CD14-positive monocyte (primary cell): ENCODE measurements at regions not wholly inside any gene's neighbourhood (a gene's known extent, or its start where the extent isn't known, plus 50 kb on each side); places are given as distances from the start of the nearest gene placed in this dataset.
A peak's percentile ranks its signal among the peaks of the same experiment; 100 is the strongest.

ENCODE experiments used
- DNase-seq, 3 donors: peaks; one replicate each; pipeline ENCODE4 v3.0.0-alpha.2; 2011 to 2022
- H2AFZ ChIP-seq: 2 replicates; pipeline ENCODE4 v1.6.0; 2012; ENCODE audit warnings: mild to moderate bottlenecking, low read depth, low read length, inconsistent platforms; ENCODE audit not compliant: insufficient read depth, poor library complexity, severe bottlenecking
- H3K27ac ChIP-seq, 2 donors: 1 replicate in 1 of 2; 2 replicates in 1 of 2; pipeline ENCODE4 v1.5.1; 2012 to 2013; ENCODE audit warnings: low read length in 2 of 2, control low read depth in 1 of 2, inconsistent platforms in 1 of 2, low read depth in 1 of 2, mild to moderate bottlenecking in 1 of 2
- H3K27me3 ChIP-seq, 2 donors: one replicate each; pipeline versions ENCODE4 v1.6.0 to v1.6.1; 2011 to 2013; ENCODE audit warnings: low read length in 2 of 2; ENCODE audit not compliant: control insufficient read depth in 2 of 2, insufficient read depth in 2 of 2
- H3K36me3 ChIP-seq, 2 donors: replicated peaks in 1 of 2; 1 replicate in 1 of 2; 2 replicates in 1 of 2; pipeline versions ENCODE4 v1.5.1 to v1.6.1; 2012 to 2013; ENCODE audit warnings: low read length in 2 of 2, control low read depth in 1 of 2, inconsistent platforms in 1 of 2, mild to moderate bottlenecking in 1 of 2; ENCODE audit not compliant: insufficient read depth in 2 of 2, control insufficient read depth in 1 of 2
- H3K4me1 ChIP-seq, 2 donors: 1 replicate in 1 of 2; 2 replicates in 1 of 2; pipeline versions ENCODE4 v1.5.1 to v1.6.1; 2012 to 2013; ENCODE audit warnings: low read length in 2 of 2, control low read depth in 1 of 2, inconsistent platforms in 1 of 2, mild to moderate bottlenecking in 1 of 2, moderate library complexity in 1 of 2; ENCODE audit not compliant: insufficient read depth in 2 of 2, control insufficient read depth in 1 of 2
- H3K4me2 ChIP-seq: replicated peaks from 2 replicates; pipeline ENCODE3; 2012; ENCODE audit warnings: low read length, moderate library complexity, mild to moderate bottlenecking; ENCODE audit not compliant: poor library complexity, severe bottlenecking; ENCODE audit errors: extremely low read depth
- H3K4me3 ChIP-seq, 3 experiments: fragments of 200-600 bp in 1 of 3; sonication (generic) in 1 of 3; replicated peaks in 1 of 3; 1 replicate in 2 of 3; 2 replicates in 1 of 3; pipeline ENCODE4 v1.5.1; 2011 to 2013; ENCODE audit warnings: low read length in 3 of 3, mild to moderate bottlenecking in 3 of 3, control low read depth in 2 of 3, low read depth in 2 of 3, inconsistent platforms in 1 of 3, moderate library complexity in 1 of 3
- H3K79me2 ChIP-seq: 2 replicates; pipeline ENCODE4 v1.6.0; 2012; ENCODE audit warnings: mild to moderate bottlenecking, control low read depth, inconsistent platforms, low read length, moderate library complexity; ENCODE audit not compliant: insufficient read depth
- H3K9ac ChIP-seq: 2 replicates; pipeline ENCODE4 v1.6.0; 2017; ENCODE audit warnings: low read length, mild to moderate bottlenecking; ENCODE audit not compliant: insufficient read depth, poor library complexity, severe bottlenecking
- H3K9me3 ChIP-seq, 2 donors: replicated peaks in 1 of 2; 1 replicate in 1 of 2; 2 replicates in 1 of 2; pipeline versions ENCODE4 v1.5.1 to v1.6.1; 2012 to 2013; ENCODE audit warnings: low read length in 2 of 2, control low read depth in 1 of 2; ENCODE audit not compliant: control insufficient read depth in 1 of 2, insufficient read depth in 1 of 2
- H4K20me1 ChIP-seq: 2 replicates; pipeline ENCODE4 v1.6.0; 2012; ENCODE audit warnings: mild to moderate bottlenecking, low read length, control low read depth, moderate library complexity; ENCODE audit not compliant: insufficient read depth
- H3K27ac Mint-ChIP-seq, 7 donors: one replicate each; pipeline ENCODE4 v1.8.0; 2020; ENCODE audit warnings: mild to moderate bottlenecking in 7 of 7, mixed read lengths in 7 of 7, moderate library complexity in 6 of 7, inconsistent platforms in 2 of 7
- H3K27me3 Mint-ChIP-seq, 3 donors: one replicate each; pipeline ENCODE4 v1.8.0; 2021 to 2022; ENCODE audit warnings: low read depth in 3 of 3, mild to moderate bottlenecking in 3 of 3, mixed read lengths in 3 of 3, moderate library complexity in 3 of 3, inconsistent platforms in 1 of 3
- H3K36me3 Mint-ChIP-seq, 2 donors: one replicate each; pipeline ENCODE4 v1.8.0; 2020; ENCODE audit warnings: mixed read lengths in 2 of 2, inconsistent platforms in 1 of 2, mild to moderate bottlenecking in 1 of 2
- H3K4me1 Mint-ChIP-seq: one replicate; pipeline ENCODE4 v1.8.0; 2020; ENCODE audit warnings: mild to moderate bottlenecking, mixed read lengths
- H3K4me3 Mint-ChIP-seq, 2 donors: one replicate each; pipeline ENCODE4 v1.8.0; 2020; ENCODE audit warnings: mild to moderate bottlenecking in 2 of 2, mixed read lengths in 2 of 2, moderate library complexity in 1 of 2
- H3K9me3 Mint-ChIP-seq, 7 donors: one replicate each; pipeline ENCODE4 v1.8.0; 2020 to 2022; ENCODE audit warnings: mixed read lengths in 7 of 7, mild to moderate bottlenecking in 6 of 7, moderate library complexity in 6 of 7, inconsistent platforms in 2 of 7
- WGBS: methylation state at CpG from one replicate; pipeline ENCODE4 v1.1.5; 2013; ENCODE audit warnings: missing lambda C conversion rate; ENCODE audit not compliant: insufficient coverage; 5-methylcytosine and 5-hydroxymethylcytosine counted together
- intact Hi-C, 2 donors: fragments of 100-400 bp; cut with micrococcal nuclease; formaldehyde crosslinking; loops; one replicate each; pipeline versions ENCODE4 v1.15.0 to v1.15.1; 2023
- TF ChIP-seq, protein P1 (sequence below): fragments of 200-600 bp; IDR thresholded peaks from one replicate; pipeline ENCODE4 v1.8.0; 2022; ENCODE audit warnings: antibody characterized with exemption, mild to moderate bottlenecking

GRCh38 chr12:124111006-124111405, 138.0 kb downstream of the ZNF664 start:
- no peak overlapping the region for H3K27ac ChIP-seq
- peaks cover 5 to 31% (median 18%) of the 10 kb centered on the region in 7 donors for H3K9me3 Mint-ChIP-seq
- H3K4me3 Mint-ChIP-seq: no peak overlapping the region
- no peak overlapping the region for H3K4me2 ChIP-seq
- TF ChIP-seq, protein P1, sequence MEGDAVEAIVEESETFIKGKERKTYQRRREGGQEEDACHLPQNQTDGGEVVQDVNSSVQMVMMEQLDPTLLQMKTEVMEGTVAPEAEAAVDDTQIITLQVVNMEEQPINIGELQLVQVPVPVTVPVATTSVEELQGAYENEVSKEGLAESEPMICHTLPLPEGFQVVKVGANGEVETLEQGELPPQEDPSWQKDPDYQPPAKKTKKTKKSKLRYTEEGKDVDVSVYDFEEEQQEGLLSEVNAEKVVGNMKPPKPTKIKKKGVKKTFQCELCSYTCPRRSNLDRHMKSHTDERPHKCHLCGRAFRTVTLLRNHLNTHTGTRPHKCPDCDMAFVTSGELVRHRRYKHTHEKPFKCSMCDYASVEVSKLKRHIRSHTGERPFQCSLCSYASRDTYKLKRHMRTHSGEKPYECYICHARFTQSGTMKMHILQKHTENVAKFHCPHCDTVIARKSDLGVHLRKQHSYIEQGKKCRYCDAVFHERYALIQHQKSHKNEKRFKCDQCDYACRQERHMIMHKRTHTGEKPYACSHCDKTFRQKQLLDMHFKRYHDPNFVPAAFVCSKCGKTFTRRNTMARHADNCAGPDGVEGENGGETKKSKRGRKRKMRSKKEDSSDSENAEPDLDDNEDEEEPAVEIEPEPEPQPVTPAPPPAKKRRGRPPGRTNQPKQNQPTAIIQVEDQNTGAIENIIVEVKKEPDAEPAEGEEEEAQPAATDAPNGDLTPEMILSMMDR: no peak
- H3K36me3 ChIP-seq: no peaks in the 10 kb centered on the region
- H3K4me1 ChIP-seq: no peaks in the 10 kb centered on the region
- no peaks in the 10 kb centered on the region for H3K79me2 ChIP-seq
- H3K9me3 ChIP-seq: peaks cover 0 to 22% of the 10 kb centered on the region in 2 donors
- H4K20me1 ChIP-seq: no peaks in the 10 kb centered on the region
- DNase-seq: no peak
- no peaks in the 10 kb centered on the region for H3K36me3 Mint-ChIP-seq
- WGBS: 24% methylated on average over 2 of the region's 5 CpGs
- H2AFZ ChIP-seq: no peak overlapping the region
- H3K27me3 ChIP-seq: no peaks in the 10 kb centered on the region
- H3K27ac Mint-ChIP-seq: no peak overlapping the region
- peaks cover 0 to 7% (median 3%) of the 10 kb centered on the region in 3 donors for H3K27me3 Mint-ChIP-seq
- H3K4me1 Mint-ChIP-seq: peaks cover 2% of the 10 kb centered on the region
- intact Hi-C loops: no loop called here
- H3K4me3 ChIP-seq: no peak overlapping the region
- no peak overlapping the region for H3K9ac ChIP-seq

DNA sequence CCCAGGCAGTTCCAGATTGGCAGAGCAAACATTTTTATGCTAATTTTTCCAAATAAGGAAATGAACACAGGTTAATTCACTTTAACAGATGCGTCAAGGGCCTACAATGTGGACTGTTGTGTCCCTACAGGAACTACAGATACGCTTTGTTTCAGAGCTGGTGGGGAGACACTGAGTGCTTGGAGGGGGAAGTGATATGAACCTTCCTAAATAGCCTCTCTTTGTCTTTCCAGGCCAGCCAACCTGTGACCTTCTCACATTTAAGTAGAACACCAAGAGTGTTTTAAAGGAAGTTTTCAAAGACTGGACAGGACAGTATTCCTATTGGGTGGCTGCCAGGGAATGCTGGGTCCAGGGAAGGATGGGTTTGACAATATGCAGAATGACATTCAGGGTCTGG, 141.3 kb downstream of the ZNF664 start:
- H3K27ac Mint-ChIP-seq: peak overlapping the region in 1 of 7 donors; percentile 33
- WGBS: no CpG with 5 or more reads among the region's 2 CpGs
- intact Hi-C loops: no loop called here

More for the DNA sequence above, 141.3 kb downstream of the ZNF664 start:
- no peaks in the 10 kb centered on the region for H3K4me1 ChIP-seq
- no peak overlapping the region for H3K4me3 ChIP-seq
- no peaks in the 10 kb centered on the region for H3K27me3 ChIP-seq
- H3K9me3 ChIP-seq: peaks cover 0 to 9% of the 10 kb centered on the region in 2 donors
- Mint-ChIP-seq H3K27me3 (peaks cover 1 to 17% (median 4%) of the 10 kb centered on the region in 3 donors), H3K9me3 (peaks cover 0 to 18% (median 10%) of the 10 kb centered on the region in 7 donors), H3K36me3 (no peaks in the 10 kb centered on the region), H3K4me3 (no peak overlapping the region), H3K4me1 (peaks cover 2% of the 10 kb centered on the region)
- H3K36me3 ChIP-seq: no peaks in the 10 kb centered on the region
- H3K9ac ChIP-seq: no peak overlapping the region
- no peak overlapping the region for H2AFZ ChIP-seq
- H3K27ac ChIP-seq: no peak overlapping the region
- no peak for DNase-seq
- no peaks in the 10 kb centered on the region for H3K79me2 ChIP-seq
- H3K4me2 ChIP-seq: no peak overlapping the region
- TF ChIP-seq, protein P1: no peak
- no peaks in the 10 kb centered on the region for H4K20me1 ChIP-seq
